GM21786 (cell line): ENCODE measurements at regions not wholly inside any gene's neighbourhood (a gene's known extent, or its start where the extent isn't known, plus 50 kb on each side); places are given as distances from the start of the nearest gene placed in this dataset.

Experiments used
- ATAC-seq: cut with Tn5 transposase; IDR thresholded peaks from one replicate; pipeline ENCODE4 v1.9.1; 2021; ENCODE audit not compliant: unreplicated experiment

DNA sequence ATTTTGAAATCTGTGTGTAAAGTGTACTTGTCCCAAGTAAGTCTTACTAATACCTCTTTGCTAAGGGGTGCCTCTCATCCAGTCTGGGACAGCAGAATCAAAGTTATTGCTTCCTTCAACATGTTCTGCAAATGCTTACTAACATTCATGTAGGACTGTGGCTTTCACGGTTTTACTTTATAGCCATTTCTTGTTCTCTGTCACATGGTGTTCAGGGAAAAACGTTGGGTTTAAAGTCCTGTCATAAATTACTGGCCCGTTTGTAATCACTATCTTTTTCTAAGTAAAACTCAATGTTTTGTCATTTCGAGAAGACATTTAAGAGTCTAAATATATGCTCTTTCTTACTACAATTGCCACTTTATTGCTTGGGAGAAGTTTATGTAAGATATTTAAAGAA lies 321.1 kb downstream of the STIM2 start:
- ATAC-seq = no peak

DNA sequence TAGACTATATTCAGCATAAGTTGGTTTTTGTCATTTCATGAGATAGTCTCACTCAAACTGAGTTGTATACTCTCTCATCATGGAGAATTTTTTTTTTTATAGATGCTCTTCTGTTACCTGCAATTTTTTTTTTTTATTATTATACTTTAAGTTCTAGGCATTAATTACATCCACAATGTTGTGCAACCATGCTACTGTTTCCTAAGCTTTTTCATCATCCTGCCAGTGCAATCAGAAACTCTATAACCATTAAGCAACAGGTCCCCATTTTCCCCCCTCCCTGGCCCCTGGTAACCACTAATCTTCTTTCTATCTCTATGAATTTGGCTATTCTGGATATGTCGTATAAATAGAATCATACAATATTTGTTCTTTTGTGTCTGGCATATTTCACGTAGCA lies 321.6 kb downstream of the STIM2 start:
- no peak for ATAC-seq

DNA sequence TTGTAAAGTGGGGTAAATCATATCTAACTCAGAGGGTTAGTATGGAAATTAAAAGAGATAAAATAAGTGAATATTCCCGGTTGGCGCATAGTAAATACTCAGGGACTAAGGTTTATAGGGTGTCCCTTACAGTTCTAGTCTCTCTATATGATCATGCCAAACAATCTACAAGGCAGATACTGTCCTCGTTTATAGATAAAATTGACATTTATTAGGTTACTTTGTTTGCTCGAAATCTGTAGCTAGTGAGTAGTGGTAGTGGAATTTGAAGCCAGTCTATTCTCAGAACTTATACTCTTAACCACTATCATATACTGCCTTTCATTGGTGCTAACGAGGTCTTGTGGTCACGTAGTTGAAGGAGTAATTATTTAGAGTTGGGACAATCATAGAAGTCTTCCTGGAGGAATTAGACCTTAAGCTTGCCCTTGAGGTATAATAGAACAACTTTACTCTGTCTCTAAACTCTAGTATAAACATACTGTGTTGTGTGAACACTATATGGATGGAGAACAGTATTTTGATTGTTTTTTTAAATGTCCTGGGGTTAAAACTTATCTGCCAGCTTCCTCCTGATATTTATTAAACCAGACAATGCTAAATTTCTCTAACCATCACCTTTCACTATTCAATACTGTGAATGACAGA lies 324.0 kb downstream of the STIM2 start:
- ATAC-seq = no peak

DNA sequence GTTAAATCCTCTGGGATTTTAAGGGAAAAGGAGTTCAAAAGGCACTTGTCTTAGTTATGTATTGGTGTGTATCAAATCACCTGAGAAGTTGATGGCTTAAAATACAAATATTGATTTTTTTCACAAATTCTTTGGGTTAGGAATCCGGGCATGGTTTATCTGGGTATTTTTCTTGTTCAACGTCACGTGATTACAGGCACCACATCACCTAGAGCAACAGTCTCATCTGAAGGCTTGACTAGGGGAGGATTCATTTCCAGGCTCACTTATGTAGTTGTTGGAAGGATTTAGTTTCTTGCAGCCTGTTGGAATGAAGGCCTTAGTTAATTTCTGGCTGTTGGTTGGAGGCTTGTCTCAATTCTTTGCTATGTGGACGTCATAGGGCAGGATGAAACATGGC lies 326.1 kb downstream of the STIM2 start:
- no peak for ATAC-seq

DNA sequence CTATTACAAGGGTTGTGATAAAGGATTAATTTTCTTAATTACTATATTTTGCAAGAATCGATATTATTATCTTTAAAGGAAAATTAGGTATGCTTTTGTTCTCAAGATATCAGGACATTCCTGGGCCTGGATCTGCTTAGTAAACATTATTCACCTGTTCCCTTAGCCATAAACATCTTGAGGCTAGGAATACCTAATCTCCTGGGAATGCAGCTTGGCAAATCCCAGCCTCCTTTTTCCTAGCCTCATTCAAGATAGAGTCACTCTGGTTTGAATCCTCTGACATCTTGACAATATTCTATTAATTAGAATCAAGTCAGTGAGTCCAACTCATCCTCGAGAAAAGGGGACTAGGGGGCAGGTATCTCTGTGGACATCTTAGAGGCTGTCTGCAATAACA lies 327.1 kb downstream of the STIM2 start:
- ATAC-seq = no peak

DNA sequence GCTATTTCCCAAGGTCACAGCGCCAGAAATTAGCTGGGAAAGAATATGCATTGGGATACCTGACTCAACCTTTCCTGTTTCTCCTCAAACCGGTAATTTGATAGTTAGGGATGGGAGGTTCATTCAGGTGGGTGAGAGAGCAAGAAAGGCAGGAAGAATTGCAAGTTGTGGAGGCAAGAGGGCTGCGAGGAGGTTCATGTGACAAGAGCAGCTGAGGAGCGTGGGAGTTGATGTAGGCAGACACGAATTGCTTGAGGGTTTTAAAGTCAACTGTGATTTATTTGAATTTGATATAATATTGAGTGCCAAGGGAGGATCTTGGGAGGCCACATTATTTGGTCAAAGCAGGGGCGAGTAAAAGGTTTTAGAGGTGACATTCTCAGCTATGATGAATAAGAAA lies 329.0 kb downstream of the STIM2 start:
- no peak for ATAC-seq

DNA sequence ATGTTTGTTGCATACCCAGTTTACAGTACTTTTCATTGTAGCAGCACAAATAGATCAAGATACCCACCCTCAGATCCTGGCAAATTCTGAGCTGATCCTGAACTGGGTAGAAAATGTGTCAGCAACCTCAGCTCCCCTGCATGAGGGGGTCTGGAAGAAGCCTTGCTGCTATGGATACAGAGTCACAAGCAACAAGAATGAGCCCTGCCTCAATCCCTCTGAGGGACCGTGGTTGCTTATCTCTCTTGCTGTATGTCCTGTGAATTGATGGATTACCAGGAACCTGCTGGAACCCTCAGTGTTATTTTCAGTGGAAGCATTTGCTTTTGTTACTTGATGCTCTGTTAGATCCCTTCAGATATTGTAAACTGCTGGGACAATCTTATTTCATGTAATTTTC lies 331.0 kb downstream of the STIM2 start:
- ATAC-seq = no peak

DNA sequence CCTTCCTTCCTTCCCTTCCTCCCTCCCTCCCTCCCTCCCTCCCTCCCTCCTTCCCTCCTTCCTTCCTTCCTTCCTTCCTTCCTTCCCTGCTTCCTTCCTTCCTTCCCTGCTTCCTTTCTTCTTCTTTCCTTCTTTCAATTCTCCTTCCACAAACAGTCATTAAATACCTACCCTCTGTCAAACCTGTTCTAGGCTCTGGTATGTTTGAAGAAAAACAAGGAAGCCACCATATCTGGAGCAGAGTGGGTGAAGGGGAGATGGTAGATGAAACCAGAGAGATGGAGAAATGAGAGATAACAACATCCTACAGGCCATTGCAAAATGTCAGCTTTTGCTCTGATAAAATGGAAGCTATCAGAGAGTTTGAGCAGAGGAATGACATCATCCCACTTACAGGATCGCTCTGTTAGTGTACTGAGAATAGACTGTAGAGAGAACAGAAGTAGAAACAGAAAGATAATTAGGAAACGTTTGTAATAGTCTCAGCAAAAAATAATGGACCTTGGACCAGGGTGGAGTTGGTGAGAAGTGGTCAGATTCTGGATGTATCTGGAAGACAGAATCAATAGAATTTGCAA lies 334.0 kb downstream of the STIM2 start:
- no peak for ATAC-seq

DNA sequence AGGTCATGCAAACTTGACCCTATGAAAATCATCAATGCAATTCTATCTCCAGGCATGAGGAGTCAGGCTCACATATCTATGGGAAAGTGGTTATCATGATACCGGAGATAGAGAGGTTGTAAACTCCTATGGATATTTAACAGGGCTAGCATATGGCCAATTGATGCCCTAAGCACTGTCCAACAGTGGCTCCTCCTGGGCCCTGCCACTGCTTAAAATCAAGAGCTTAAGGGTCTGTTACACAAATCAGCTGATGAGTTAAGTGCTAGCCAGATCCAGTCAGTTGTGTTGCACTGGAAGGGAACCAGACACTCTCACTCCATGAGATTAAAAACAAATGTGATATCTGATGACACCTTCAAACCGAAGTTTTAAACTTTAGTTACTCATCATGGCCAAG lies 337.6 kb downstream of the STIM2 start:
- ATAC-seq = no peak

DNA sequence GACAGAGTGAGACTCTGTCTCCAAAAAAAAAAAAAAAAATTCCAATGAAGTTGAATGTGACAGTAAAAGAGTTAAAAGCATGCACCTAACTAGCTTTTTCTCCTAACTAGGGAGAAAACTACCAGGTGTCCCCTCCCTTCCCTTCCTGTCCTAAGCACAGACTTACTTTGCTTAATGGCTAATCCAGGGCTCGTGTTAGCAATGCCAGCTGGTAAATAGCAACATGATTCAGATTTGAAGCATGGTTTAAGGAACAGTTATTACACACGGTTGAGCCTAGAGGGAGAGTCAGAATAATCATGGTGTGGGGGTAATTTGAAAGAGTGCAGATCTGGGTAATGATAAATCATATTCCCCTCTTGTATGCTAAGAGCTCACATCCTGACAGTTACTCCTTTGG lies 338.3 kb downstream of the STIM2 start:
- ATAC-seq = no peak

DNA sequence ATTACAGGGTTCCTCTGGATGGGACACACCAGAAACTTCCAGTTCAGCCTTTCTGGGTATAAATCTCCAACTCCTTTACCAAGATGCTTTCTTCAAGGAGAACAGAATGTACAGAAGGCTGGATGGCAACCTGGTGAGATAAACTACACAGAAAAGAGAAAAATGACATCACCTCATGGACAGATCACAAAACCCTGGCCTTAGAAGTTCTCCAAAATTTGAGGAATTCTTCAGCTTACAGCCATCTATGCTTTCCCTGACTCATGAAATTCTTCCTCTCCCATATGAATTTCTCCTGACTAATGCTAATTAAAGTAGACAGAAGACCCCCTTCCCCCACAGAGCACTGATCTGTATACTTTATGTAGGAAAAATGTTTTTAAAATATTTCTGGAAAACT lies 345.4 kb downstream of the STIM2 start:
- no peak for ATAC-seq

DNA sequence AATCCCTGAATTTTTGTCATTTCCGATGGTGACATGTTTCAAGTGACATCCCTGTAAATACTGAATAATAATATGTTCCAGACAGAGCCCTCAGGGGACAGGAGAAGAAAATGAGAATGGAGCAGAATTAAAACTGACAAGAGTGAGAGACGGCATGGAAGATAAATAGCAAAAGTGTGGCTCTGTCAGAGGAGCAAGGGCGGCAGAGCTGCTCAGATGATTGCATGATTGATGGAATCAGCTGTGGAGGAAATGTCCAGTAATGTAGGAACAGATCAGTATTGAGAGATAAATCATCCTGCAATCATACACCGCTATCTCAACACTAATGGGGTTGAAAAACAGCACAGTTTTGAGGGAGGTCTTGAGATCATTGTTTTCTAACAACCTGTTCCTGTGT lies 350.3 kb downstream of the STIM2 start:
- no peak for ATAC-seq

DNA sequence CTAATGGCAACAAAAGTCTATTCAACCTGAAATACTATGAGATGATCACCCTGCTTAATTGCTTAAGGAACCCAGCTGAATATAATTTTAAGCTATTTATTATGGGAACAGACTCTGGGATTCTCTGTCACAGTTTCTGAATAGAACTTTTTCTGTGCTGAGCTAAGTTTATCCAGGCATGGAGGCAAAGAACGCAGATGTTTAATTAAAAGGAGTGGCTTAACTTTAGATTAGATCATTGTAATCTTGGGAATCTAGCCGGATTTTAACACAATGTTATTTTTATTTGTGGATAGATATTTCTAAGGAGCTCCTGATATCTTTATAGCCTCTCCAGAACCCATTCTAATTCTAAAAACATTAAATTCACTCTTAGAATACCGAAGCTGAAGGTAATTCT lies 353.4 kb downstream of the STIM2 start:
- ATAC-seq = no peak

DNA sequence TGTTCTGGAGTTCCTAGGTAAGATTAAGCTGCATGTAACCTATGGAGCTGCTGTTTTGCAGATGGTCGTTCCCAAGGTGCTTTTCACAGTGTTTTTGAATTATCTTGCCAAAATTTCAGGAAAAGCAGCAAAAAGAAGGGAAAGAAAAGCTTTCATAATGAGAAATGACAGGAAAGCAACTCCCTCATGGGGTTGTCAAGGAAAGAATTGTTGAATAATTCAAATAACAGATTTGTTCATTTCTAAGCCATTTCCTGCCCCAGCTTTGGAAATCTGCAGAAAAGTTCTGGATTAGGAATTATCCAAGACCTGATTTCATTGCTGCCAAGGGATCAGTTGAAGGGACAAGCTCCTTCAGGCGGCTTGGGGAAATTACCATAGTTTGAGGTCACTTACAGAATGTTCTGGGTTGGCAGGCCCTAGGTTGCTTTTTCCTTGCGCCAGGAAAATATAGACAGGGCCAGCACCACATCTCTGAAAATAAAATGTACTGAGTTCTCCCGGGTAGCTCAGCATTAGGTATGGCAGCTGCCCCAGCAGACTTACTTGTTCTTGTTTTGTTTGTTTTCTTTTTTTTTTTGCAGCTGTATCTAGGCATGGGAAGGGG lies 354.7 kb downstream of the STIM2 start:
- no peak for ATAC-seq

DNA sequence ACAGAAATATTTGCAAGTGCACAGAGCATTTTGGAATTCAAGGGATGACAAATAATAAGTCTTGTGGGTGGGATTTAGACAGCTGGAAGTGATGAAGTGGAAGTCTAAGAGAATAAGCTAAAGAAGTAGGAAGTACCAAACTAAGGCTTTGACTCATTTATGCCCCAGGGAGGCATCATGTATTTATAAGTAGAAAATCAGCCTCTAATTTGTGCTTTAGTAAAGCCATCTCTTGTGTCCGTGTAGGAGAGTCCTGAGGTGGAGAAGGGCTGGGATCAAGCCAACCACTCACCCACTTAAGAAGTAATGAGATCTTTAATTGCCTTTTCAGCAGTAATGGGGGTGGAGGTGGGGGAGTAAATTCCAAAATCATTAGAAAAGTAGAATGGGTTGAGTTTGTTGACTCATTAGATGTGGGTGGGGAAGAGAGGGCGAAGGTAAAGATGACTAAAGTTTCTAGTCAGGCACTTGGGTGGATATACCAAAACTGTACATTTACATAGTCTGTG lies 356.7 kb downstream of the STIM2 start:
- ATAC-seq = no peak

DNA sequence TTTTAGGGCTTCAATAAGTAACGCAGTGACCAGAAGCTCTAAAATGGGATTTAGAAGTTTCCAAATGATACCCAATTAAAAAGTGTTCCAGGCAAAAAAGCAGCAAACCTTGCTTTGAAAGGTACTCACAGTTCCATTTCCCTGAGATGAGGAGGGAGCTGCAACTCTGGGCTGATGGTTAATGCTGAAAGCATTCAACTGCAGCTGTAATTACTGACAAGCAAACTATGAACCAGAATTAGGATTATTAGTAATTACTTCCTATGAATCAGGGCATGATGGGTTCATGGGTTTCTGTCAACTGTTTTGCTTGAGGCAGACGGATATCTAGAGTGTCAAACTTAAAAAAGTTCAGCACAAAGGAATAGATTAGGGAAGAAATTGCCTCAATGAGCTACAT lies 357.4 kb downstream of the STIM2 start:
- no peak for ATAC-seq

DNA sequence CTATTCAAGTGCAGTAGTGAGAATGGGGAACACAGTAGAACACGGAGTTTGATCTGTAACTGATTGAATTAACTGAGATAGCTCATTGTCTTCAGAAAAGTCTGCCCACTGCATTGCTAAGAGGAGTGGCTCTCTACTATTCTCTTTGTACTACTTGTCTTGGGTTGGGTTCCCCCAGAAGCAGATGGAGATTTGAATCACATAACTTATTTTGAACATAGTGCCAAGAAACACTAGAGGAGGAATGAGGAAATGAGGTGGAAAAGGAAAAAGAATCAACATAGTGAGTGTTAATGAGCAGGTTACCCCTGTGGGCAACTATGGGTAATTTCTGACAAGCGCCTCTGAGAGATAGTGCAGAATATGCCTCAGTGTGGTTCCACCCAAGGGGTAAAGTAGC lies 362.7 kb downstream of the STIM2 start:
- no peak for ATAC-seq

DNA sequence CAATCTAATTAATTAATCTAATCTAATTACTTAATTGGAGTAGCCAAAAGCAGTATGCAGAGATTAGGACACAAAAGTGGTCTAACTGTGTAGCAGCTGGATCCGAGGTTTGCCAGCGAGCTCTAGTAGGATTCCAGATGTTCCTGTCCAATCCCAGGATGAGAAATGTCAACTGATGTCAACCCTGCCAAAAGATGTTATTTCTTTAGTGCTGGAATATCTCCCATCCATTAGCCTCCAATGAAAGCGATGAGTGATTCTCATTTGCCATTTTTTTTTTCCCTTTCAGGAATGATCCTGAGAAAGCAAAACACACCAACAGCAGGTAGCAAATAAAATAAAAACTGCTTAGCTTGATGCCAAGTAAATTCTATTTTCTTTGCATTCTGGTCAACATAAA lies 372.9 kb downstream of the STIM2 start:
- no peak for ATAC-seq

DNA sequence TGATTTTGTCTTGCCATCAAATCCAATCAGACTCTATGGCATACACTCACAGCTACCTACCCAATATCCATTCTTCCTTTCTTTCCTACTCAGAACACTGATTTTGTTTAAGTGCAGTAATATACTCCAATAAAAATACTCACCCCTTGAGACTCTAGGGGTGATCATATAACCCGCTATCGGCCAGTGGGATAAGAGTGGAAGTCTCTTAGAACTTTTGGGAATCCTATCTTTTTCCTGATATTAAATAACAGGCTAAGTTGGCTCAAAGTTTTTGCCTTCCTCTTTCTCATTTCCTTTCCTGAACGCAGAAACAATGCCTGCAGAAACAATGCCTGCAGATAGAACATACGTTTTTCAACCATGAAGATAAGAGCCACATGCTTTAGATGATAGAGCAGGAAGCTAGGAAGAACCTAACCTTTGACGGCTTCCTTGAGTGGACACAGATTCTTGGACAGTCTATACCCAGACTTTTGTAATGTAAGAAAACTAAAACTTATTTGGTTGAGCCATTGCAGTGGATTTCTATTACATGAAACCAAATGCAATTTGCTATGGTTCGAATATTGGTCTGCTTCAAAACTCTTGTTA lies 373.8 kb downstream of the STIM2 start:
- no peak for ATAC-seq

DNA sequence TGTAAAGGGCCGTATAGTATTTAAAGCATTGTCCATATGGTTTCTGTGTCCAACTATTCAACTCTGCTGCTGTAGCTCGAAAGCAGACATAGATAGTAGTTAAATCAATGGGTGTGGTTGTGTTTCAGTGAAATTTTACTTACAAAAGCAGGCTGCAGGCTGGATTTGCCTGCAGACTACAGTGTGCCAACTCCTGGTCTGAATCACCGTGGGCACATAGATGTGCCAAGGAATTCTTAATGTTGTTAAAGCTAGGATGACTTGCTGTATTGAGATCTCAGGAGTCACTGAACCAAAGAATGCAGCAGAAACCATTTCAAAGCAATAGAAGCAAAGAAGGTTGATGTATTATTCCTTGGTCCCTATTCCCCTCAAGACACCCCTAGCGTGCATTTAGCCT lies 379.0 kb downstream of the STIM2 start:
- ATAC-seq = no peak

DNA sequence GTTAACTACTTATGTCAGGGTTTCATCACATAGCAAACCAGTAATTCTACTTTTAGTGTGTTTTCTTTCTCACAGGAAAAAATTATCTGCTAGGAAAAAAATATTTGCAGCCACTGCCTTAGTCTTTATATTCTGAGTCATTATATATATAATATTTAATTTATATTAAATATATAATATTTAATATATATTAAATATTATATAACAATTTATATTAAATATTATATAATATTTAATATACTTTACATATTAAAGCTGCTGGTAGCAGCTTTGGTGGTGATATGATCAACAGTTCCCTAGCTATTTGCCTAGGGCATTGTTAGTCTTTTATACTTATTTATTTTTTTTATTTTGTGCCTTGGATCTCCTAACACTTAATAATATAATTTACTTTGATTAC lies 381.6 kb downstream of the STIM2 start:
- no peak for ATAC-seq

DNA sequence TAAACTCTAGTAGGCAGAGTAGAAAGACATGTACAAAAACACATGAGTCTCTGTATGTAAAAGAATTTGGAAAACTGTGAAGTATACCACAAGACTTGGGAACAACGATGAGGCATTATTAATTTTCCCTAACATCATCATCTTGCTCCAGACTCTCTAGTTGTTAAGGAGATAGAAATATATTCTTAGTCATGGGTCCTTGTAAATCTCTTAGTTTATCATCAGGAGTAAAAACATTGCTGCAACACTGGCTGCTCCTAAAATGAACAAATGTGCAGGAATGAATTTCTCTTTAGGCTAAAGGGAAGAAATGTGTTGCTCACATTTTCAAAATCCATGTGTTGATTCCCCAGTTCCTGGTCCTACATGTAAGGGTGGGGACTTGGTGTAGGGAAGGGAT lies 384.6 kb downstream of the STIM2 start:
- no peak for ATAC-seq
